ENCODE measurements at regions not wholly inside any gene's neighbourhood (a gene's known extent, or its start where the extent isn't known, plus 50 kb on each side); places are given as distances from the start of the nearest gene placed in this dataset.

DNA sequence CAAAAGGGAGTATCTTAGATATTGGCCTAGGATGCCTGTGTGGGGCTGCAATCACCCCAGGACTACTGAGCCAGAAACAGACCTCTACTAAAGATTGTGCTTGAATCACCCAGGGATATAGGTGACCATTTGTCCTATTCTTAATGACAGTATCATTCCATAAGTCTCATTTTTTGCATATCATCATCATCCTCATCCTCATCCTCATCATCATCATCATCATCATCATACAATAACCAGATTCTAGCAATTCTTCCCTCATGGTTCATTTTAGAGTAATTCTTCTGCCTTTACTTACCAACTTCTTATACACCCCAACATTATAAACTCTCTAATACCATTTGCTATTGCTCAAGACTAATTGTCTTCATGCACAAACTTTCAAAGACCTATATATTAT is 226.6 kb downstream of the B3GLCT start:
- TF ChIP-seq, protein P1, sequence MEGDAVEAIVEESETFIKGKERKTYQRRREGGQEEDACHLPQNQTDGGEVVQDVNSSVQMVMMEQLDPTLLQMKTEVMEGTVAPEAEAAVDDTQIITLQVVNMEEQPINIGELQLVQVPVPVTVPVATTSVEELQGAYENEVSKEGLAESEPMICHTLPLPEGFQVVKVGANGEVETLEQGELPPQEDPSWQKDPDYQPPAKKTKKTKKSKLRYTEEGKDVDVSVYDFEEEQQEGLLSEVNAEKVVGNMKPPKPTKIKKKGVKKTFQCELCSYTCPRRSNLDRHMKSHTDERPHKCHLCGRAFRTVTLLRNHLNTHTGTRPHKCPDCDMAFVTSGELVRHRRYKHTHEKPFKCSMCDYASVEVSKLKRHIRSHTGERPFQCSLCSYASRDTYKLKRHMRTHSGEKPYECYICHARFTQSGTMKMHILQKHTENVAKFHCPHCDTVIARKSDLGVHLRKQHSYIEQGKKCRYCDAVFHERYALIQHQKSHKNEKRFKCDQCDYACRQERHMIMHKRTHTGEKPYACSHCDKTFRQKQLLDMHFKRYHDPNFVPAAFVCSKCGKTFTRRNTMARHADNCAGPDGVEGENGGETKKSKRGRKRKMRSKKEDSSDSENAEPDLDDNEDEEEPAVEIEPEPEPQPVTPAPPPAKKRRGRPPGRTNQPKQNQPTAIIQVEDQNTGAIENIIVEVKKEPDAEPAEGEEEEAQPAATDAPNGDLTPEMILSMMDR (IDR thresholded peaks at IDR 0.05; ENCODE audit: low read depth, low read length, missing input control), result no peak
- no peak for TF ChIP-seq TAF1 (conservative IDR thresholded peaks at IDR 0.05)
- TF ChIP-seq RXRA (IDR thresholded peaks at IDR 0.05), result no peak
- TF ChIP-seq YY1 (IDR thresholded peaks at IDR 0.05), result no peak
- TF ChIP-seq, protein P2, sequence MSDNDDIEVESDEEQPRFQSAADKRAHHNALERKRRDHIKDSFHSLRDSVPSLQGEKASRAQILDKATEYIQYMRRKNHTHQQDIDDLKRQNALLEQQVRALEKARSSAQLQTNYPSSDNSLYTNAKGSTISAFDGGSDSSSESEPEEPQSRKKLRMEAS (IDR thresholded peaks at IDR 0.05), result no peak
- TF ChIP-seq GABPA (IDR thresholded peaks at IDR 0.05 in 1 of 2, conservative IDR thresholded peaks at IDR 0.05 in 1 of 2), result no peak
- TF ChIP-seq RAD21 (IDR thresholded peaks at IDR 0.05), result no peak
- TF ChIP-seq, protein P3, sequence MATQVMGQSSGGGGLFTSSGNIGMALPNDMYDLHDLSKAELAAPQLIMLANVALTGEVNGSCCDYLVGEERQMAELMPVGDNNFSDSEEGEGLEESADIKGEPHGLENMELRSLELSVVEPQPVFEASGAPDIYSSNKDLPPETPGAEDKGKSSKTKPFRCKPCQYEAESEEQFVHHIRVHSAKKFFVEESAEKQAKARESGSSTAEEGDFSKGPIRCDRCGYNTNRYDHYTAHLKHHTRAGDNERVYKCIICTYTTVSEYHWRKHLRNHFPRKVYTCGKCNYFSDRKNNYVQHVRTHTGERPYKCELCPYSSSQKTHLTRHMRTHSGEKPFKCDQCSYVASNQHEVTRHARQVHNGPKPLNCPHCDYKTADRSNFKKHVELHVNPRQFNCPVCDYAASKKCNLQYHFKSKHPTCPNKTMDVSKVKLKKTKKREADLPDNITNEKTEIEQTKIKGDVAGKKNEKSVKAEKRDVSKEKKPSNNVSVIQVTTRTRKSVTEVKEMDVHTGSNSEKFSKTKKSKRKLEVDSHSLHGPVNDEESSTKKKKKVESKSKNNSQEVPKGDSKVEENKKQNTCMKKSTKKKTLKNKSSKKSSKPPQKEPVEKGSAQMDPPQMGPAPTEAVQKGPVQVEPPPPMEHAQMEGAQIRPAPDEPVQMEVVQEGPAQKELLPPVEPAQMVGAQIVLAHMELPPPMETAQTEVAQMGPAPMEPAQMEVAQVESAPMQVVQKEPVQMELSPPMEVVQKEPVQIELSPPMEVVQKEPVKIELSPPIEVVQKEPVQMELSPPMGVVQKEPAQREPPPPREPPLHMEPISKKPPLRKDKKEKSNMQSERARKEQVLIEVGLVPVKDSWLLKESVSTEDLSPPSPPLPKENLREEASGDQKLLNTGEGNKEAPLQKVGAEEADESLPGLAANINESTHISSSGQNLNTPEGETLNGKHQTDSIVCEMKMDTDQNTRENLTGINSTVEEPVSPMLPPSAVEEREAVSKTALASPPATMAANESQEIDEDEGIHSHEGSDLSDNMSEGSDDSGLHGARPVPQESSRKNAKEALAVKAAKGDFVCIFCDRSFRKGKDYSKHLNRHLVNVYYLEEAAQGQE (IDR thresholded peaks at IDR 0.05), result no peak
- TF ChIP-seq SP1 (IDR thresholded peaks at IDR 0.05), result no peak
- no peak for TF ChIP-seq HNF4G (IDR thresholded peaks at IDR 0.05)
- no peak for TF ChIP-seq JUND (IDR thresholded peaks at IDR 0.05)
- no peak for TF ChIP-seq EGR1 (IDR thresholded peaks at IDR 0.05; ENCODE audit: low read depth in 2 of 2)
